ENCODE measurements at regions not wholly inside any gene's neighbourhood (a gene's known extent, or its start where the extent isn't known, plus 50 kb on each side); places are given as distances from the start of the nearest gene placed in this dataset.

- TF ChIP-seq GTF2F1 (IDR thresholded peaks at IDR 0.05; ENCODE audit: borderline replicate concordance, low read depth, low read length) (no peak), KDM5A (IDR thresholded peaks at IDR 0.05; ENCODE audit: low read length) (no peak), CREB1 (IDR thresholded peaks at IDR 0.05) (no peak), SIX5 (IDR thresholded peaks at IDR 0.05; ENCODE audit: low read depth, low read length) (no peak)
Observed at GRCh38 chr2:236705295-236706105, 135.9 kb downstream of the ACKR3 start (continued).

All from H1 (cell line).